OCI-LY7 (cell line): ENCODE measurements at regions not wholly inside any gene's neighbourhood (a gene's known extent, or its start where the extent isn't known, plus 50 kb on each side); places are given as distances from the start of the nearest gene placed in this dataset.

Experiments used
- BruUV-seq: library from RNA; stranded (reverse); fragments of 400-500 nt; replicated peaks from 2 replicates; lab custom pipeline; 2021; lab: Mats Ljungman, UMichigan
- CTCF ChIA-PET: fragments of 300-600 bp; sonication (Branson Sonifier 250); formaldehyde crosslinking; loops from one replicate; lab custom pipeline; 2022; ENCODE audit warnings: antibody characterized with exemption; ENCODE audit not compliant: unreplicated experiment; lab: Charles Lee
- POLR2A ChIA-PET: fragments of 300-600 bp; sonication (Branson Sonifier 250); formaldehyde crosslinking; loops from one replicate; lab custom pipeline; 2022; ENCODE audit warnings: antibody characterized with exemption; lab: Charles Lee
- DNase-seq: peaks from one replicate; pipeline ENCODE4 v3.0.0-alpha.2; 2015; ENCODE audit warnings: low spot score
- H2AFZ ChIP-seq: fragments of 200-600 bp; sonication (generic), shearing (Covaris generic); 2 replicates; pipeline ENCODE4 v1.6.1; 2014; ENCODE audit warnings: mild to moderate bottlenecking, antibody characterized with exemption, low read length, moderate library complexity
- H3K27ac ChIP-seq: fragments of 200-600 bp; sonication (generic); 2 replicates; pipeline ENCODE4 v1.5.1; 2014; ENCODE audit warnings: mixed run types, low read depth, mild to moderate bottlenecking, moderate library complexity, low read length, inconsistent platforms; ENCODE audit not compliant: poor library complexity, severe bottlenecking
- H3K36me3 ChIP-seq: fragments of 200-600 bp; sonication (generic); 2 replicates; pipeline ENCODE4 v1.6.1; 2014; ENCODE audit warnings: mild to moderate bottlenecking, antibody characterized with exemption, low read length, moderate library complexity, mixed read lengths; ENCODE audit not compliant: insufficient read depth
- H3K4me1 ChIP-seq: fragments of 200-600 bp; sonication (generic); 2 replicates; pipeline ENCODE4 v1.5.1; 2014; ENCODE audit warnings: mild to moderate bottlenecking, low read length; ENCODE audit not compliant: insufficient read depth, poor library complexity, severe bottlenecking
- H3K4me2 ChIP-seq: fragments of 200-600 bp; sonication (generic); 2 replicates; pipeline ENCODE4 v1.6.1; 2014; ENCODE audit warnings: mild to moderate bottlenecking, low read length
- H3K4me3 ChIP-seq: fragments of 200-600 bp; sonication (generic); 2 replicates; pipeline ENCODE4 v1.5.1; 2014; ENCODE audit warnings: mild to moderate bottlenecking, low read depth, low read length; ENCODE audit not compliant: poor library complexity, severe bottlenecking
- H3K79me2 ChIP-seq: fragments of 200-600 bp; sonication (generic); 2 replicates; pipeline ENCODE4 v1.6.1; 2016; ENCODE audit warnings: low read depth, mild to moderate bottlenecking, low read length, moderate library complexity, mixed read lengths; ENCODE audit not compliant: insufficient read depth
- H3K9me2 ChIP-seq: fragments of 200-600 bp; sonication (generic); 2 replicates; pipeline ENCODE4 v1.6.1; 2016; ENCODE audit warnings: mild to moderate bottlenecking, low read length, mixed read lengths; ENCODE audit not compliant: insufficient read depth
- H3K9me3 ChIP-seq: fragments of 200-600 bp; sonication (generic); 2 replicates; pipeline ENCODE4 v1.6.1; 2014; ENCODE audit warnings: mild to moderate bottlenecking, mixed run types, low read length, mixed read lengths
- H4K20me1 ChIP-seq: fragments of 200-600 bp; sonication (generic); 2 replicates; pipeline ENCODE4 v1.6.1; 2014; ENCODE audit warnings: mild to moderate bottlenecking, antibody characterized with exemption, low read length, moderate library complexity, mixed read lengths; ENCODE audit not compliant: insufficient read depth
- EZH2phosphoT487 ChIP-seq: fragments of 200-600 bp; sonication (generic); IDR thresholded peaks from 2 replicates; pipeline ENCODE4 v1.6.1; 2018; ENCODE audit warnings: low read depth, borderline replicate concordance, mild to moderate bottlenecking, mixed run types, antibody characterized with exemption, low read length, moderate library complexity, mixed read lengths
- intact Hi-C: fragments of 100-400 bp; cut with micrococcal nuclease; formaldehyde crosslinking; loops from one replicate; pipeline ENCODE4 v1.10.0; 2022; ENCODE audit not compliant: unreplicated experiment
- TF ChIP-seq, protein P1 (sequence below): fragments of 200-600 bp; sonication (generic); conservative IDR thresholded peaks from 2 replicates; pipeline ENCODE4 v1.5.1; 2014; ENCODE audit warnings: mild to moderate bottlenecking, antibody characterized with exemption, low read length, moderate library complexity, mixed read lengths

GRCh38 chr10:121171825-121172787 is 320.9 kb downstream of the WDR11 start:
- no TSS peak for BruUV-seq
- Histone ChIP-seq H3K9me3 (no peaks in the 10 kb centered on the region), H3K4me1 (no peaks in the 10 kb centered on the region), H3K27ac (no peak overlapping the region), H3K4me3 (no peak overlapping the region), H4K20me1 (no peaks in the 10 kb centered on the region), H3K36me3 (no peaks in the 10 kb centered on the region), H3K79me2 (no peaks in the 10 kb centered on the region), H3K4me2 (no peak overlapping the region), H2AFZ (no peak overlapping the region), H3K9me2 (no peaks in the 10 kb centered on the region)
- ChIA-PET POLR2A (no interaction called here), CTCF (no interaction called here)
- DNase-seq, result no peak
- intact Hi-C loops, result no loop called here
- no peak for TF ChIP-seq EZH2phosphoT487
- TF ChIP-seq, protein P1, sequence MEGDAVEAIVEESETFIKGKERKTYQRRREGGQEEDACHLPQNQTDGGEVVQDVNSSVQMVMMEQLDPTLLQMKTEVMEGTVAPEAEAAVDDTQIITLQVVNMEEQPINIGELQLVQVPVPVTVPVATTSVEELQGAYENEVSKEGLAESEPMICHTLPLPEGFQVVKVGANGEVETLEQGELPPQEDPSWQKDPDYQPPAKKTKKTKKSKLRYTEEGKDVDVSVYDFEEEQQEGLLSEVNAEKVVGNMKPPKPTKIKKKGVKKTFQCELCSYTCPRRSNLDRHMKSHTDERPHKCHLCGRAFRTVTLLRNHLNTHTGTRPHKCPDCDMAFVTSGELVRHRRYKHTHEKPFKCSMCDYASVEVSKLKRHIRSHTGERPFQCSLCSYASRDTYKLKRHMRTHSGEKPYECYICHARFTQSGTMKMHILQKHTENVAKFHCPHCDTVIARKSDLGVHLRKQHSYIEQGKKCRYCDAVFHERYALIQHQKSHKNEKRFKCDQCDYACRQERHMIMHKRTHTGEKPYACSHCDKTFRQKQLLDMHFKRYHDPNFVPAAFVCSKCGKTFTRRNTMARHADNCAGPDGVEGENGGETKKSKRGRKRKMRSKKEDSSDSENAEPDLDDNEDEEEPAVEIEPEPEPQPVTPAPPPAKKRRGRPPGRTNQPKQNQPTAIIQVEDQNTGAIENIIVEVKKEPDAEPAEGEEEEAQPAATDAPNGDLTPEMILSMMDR, result no peak

GRCh38 chr10:121179006-121179405 is 327.8 kb downstream of the WDR11 start:
- ChIA-PET CTCF (interaction anchor here (0.5 kb wide), 1 partner anchor 427 kb away, joined by 3 read pairs; no protein-coding TSS in a partner anchor), POLR2A (interaction anchor here (1.3 kb wide), 1 partner anchor 10 kb away, joined by 3 read pairs; no protein-coding TSS in a partner anchor)
- DNase-seq, result no peak
- BruUV-seq, result no TSS peak
- H4K20me1 ChIP-seq, result no peaks in the 10 kb centered on the region
- H3K9me2 ChIP-seq, result no peaks in the 10 kb centered on the region
- no peak overlapping the region for H2AFZ ChIP-seq
- no peaks in the 10 kb centered on the region for H3K79me2 ChIP-seq
- no peaks in the 10 kb centered on the region for H3K9me3 ChIP-seq
- H3K4me1 ChIP-seq, result no peaks in the 10 kb centered on the region
- no peak overlapping the region for H3K27ac ChIP-seq
- H3K4me3 ChIP-seq, result no peak overlapping the region
- no peaks in the 10 kb centered on the region for H3K36me3 ChIP-seq
- TF ChIP-seq, protein P1, result no peak
- TF ChIP-seq EZH2phosphoT487, result no peak
- intact Hi-C loops, result no loop called here
- no peak overlapping the region for H3K4me2 ChIP-seq

- no peaks in the 10 kb centered on the region for H3K9me3 ChIP-seq
- BruUV-seq, result no TSS peak
- no peaks in the 10 kb centered on the region for H3K79me2 ChIP-seq
- TF ChIP-seq, protein P1, result no peak
- no peak for TF ChIP-seq EZH2phosphoT487
- no peak overlapping the region for H2AFZ ChIP-seq
- no peaks in the 10 kb centered on the region for H3K4me1 ChIP-seq
- H3K4me2 ChIP-seq, result no peak overlapping the region
- ChIA-PET POLR2A (no interaction called here), CTCF (no interaction called here)
- H3K27ac ChIP-seq, result no peak overlapping the region
- no peaks in the 10 kb centered on the region for H3K36me3 ChIP-seq
- no peak for DNase-seq
- H3K4me3 ChIP-seq, result no peak overlapping the region
- intact Hi-C loops, result no loop called here
- no peaks in the 10 kb centered on the region for H4K20me1 ChIP-seq
- H3K9me2 ChIP-seq, result no peaks in the 10 kb centered on the region
Observed at GRCh38 chr10:121182219-121182618, 331.1 kb downstream of the WDR11 start.
